Right lung (tissue), 2 donors: ENCODE measurements at regions not wholly inside any gene's neighbourhood (a gene's known extent, or its start where the extent isn't known, plus 50 kb on each side); places are given as distances from the start of the nearest gene placed in this dataset.
A peak's percentile ranks its signal among the peaks of the same experiment; 100 is the strongest.

Experiments used
- DNase-seq, 2 donors: peaks; one replicate each; pipeline ENCODE4 v3.0.0-alpha.2; 2013

GRCh38 chr1:115204513-115204912 lies 115.2 kb upstream of the TSPAN2 start:
- no peak for DNase-seq

- DNase-seq = no peak
These were observed 114.0 kb upstream of the TSPAN2 start for GRCh38 chr1:115203287-115203686.

- DNase-seq = no peak
These were observed 112.3 kb upstream of the TSPAN2 start for GRCh38 chr1:115201598-115201997.

GRCh38 chr1:115199416-115200132 lies 110.3 kb upstream of the TSPAN2 start:
- no peak for DNase-seq

GRCh38 chr1:115198938-115199337 lies 109.6 kb upstream of the TSPAN2 start:
- DNase-seq = no peak

- DNase-seq = no peak
These were observed 107.0 kb upstream of the TSPAN2 start for GRCh38 chr1:115196296-115196695.

- peak in 1 of 2 donors; percentile 37 for DNase-seq
These were observed 105.2 kb upstream of the TSPAN2 start for GRCh38 chr1:115194506-115194905.

GRCh38 chr1:115193046-115193828 lies 103.9 kb upstream of the TSPAN2 start:
- DNase-seq = no peak

- no peak for DNase-seq
These were observed 103.0 kb upstream of the TSPAN2 start for GRCh38 chr1:115192200-115192767.

GRCh38 chr1:115191691-115192090 lies 102.4 kb upstream of the TSPAN2 start:
- no peak for DNase-seq

GRCh38 chr1:115190540-115191170 lies 101.4 kb upstream of the TSPAN2 start:
- no peak for DNase-seq

- DNase-seq = no peak
These were observed 100.7 kb upstream of the TSPAN2 start for GRCh38 chr1:115189814-115190539.

GRCh38 chr1:115188680-115189395 lies 99.5 kb upstream of the TSPAN2 start:
- no peak for DNase-seq

- no peak for DNase-seq
These were observed 97.5 kb upstream of the TSPAN2 start for GRCh38 chr1:115186711-115187265.

GRCh38 chr1:115185336-115185735 lies 96.0 kb upstream of the TSPAN2 start:
- no peak for DNase-seq

- DNase-seq = no peak
These were observed 95.6 kb upstream of the TSPAN2 start for GRCh38 chr1:115184951-115185331.

GRCh38 chr1:115184260-115184950 lies 95.1 kb upstream of the TSPAN2 start:
- DNase-seq = no peak

GRCh38 chr1:115183721-115184259 lies 94.5 kb upstream of the TSPAN2 start:
- DNase-seq = peak; percentile 45 to 66

- DNase-seq = no peak
These were observed 93.9 kb upstream of the TSPAN2 start for GRCh38 chr1:115183158-115183557.
